GM18520 (cell line): ENCODE measurements at regions not wholly inside any gene's neighbourhood (a gene's known extent, or its start where the extent isn't known, plus 50 kb on each side); places are given as distances from the start of the nearest gene placed in this dataset.
"Not testable (repeated sequence)": the region's sequence is repeated elsewhere in the genome, so short reads cannot be mapped to it uniquely, and the experiment has no call there.

Source experiments
- ATAC-seq: cut with Tn5 transposase; IDR thresholded peaks from one replicate; pipeline ENCODE4 v1.9.1; 2021; ENCODE audit not compliant: unreplicated experiment

GRCh38 chr2:15750822-15751329, 159.2 kb downstream of the DDX1 start:
- no peak for ATAC-seq

GRCh38 chr2:15751477-15751876, 159.8 kb downstream of the DDX1 start:
- ATAC-seq: no peak

- no peak for ATAC-seq
Observed at GRCh38 chr2:15752552-15753232, 161.0 kb downstream of the DDX1 start.

GRCh38 chr2:15753233-15753798, 161.6 kb downstream of the DDX1 start:
- ATAC-seq: no peak

GRCh38 chr2:15753811-15754702, 162.4 kb downstream of the DDX1 start:
- no peak for ATAC-seq

- no peak for ATAC-seq
Observed at GRCh38 chr2:15754703-15755099, 163.0 kb downstream of the DDX1 start.

GRCh38 chr2:15755528-15755927, 163.9 kb downstream of the DDX1 start:
- no peak for ATAC-seq

GRCh38 chr2:15756011-15756550, 164.4 kb downstream of the DDX1 start:
- no peak for ATAC-seq

- no peak for ATAC-seq
Observed at GRCh38 chr2:15756882-15757819, 165.5 kb downstream of the DDX1 start.

GRCh38 chr2:15757820-15758586, 166.3 kb downstream of the DDX1 start:
- ATAC-seq: no peak

GRCh38 chr2:15758848-15759247, 167.2 kb downstream of the DDX1 start:
- ATAC-seq: no peak

- no peak for ATAC-seq
Observed at GRCh38 chr2:15759385-15759784, 167.7 kb downstream of the DDX1 start.

GRCh38 chr2:15759791-15760190, 168.1 kb downstream of the DDX1 start:
- ATAC-seq: not testable (repeated sequence)

GRCh38 chr2:15760232-15760910, 168.7 kb downstream of the DDX1 start:
- ATAC-seq: no peak

GRCh38 chr2:15761056-15761455, 169.4 kb downstream of the DDX1 start:
- no peak for ATAC-seq

GRCh38 chr2:15761910-15762309, 170.2 kb downstream of the DDX1 start:
- ATAC-seq: no peak

GRCh38 chr2:15762449-15762848, 170.8 kb downstream of the DDX1 start:
- ATAC-seq: no peak

- no peak for ATAC-seq
Observed at GRCh38 chr2:15763106-15763821, 171.6 kb downstream of the DDX1 start.
